ENCODE measurements at regions not wholly inside any gene's neighbourhood (a gene's known extent, or its start where the extent isn't known, plus 50 kb on each side); places are given as distances from the start of the nearest gene placed in this dataset.

DNA sequence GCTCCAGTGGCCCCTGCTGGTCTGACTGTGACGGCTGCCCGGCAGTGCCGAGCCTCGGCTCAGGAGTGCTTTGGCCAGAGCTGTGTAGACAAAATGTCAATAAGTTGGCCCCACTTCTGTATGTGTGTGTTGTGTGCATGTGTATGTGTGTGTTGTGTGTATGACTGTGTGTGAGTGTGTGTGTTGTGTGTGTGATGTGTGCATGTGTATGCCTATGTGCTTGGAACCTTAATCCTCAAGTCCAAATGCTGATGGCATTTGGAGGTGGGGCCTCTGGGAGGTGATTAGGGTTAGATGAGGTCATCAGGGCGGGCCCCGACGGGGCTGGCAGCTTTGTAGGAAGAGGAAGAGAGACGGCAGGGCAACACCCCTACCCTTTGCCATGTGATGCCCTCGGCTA, 269.0 kb downstream of the DCDC2C start:
- ChIA-PET CTCF (no interaction called here), POLR2A (no interaction called here)
- Mint-ChIP-seq H3K27ac (ENCODE audit: unreplicated experiment) (no peak overlapping the region), H3K27me3 (ENCODE audit: insufficient read depth, unreplicated experiment) (no peaks in the 10 kb centered on the region), H3K4me3 (ENCODE audit: unreplicated experiment) (no peak overlapping the region), H3K36me3 (ENCODE audit: insufficient read depth, unreplicated experiment) (no peaks in the 10 kb centered on the region), H3K9me3 (ENCODE audit: unreplicated experiment) (no peaks in the 10 kb centered on the region), H3K4me1 (ENCODE audit: low read depth, unreplicated experiment) (no peaks in the 10 kb centered on the region)
- H3K4me3 ChIP-seq (ENCODE audit: low read depth, low read length): no peak overlapping the region
- intact Hi-C loops (cut with micrococcal nuclease; ENCODE audit: unreplicated experiment): no loop called here
- no peaks in the 10 kb centered on the region for H3K36me3 ChIP-seq (ENCODE audit: control insufficient read depth, insufficient read depth, low read length)
- H3K27me3 ChIP-seq (replicated peaks; ENCODE audit: control insufficient read depth, insufficient read depth, low read length): no peaks in the 10 kb centered on the region
- BruUV-seq (replicated peaks): no TSS peak
- H3K9me3 ChIP-seq: no peaks in the 10 kb centered on the region
- TF ChIP-seq, protein P1, sequence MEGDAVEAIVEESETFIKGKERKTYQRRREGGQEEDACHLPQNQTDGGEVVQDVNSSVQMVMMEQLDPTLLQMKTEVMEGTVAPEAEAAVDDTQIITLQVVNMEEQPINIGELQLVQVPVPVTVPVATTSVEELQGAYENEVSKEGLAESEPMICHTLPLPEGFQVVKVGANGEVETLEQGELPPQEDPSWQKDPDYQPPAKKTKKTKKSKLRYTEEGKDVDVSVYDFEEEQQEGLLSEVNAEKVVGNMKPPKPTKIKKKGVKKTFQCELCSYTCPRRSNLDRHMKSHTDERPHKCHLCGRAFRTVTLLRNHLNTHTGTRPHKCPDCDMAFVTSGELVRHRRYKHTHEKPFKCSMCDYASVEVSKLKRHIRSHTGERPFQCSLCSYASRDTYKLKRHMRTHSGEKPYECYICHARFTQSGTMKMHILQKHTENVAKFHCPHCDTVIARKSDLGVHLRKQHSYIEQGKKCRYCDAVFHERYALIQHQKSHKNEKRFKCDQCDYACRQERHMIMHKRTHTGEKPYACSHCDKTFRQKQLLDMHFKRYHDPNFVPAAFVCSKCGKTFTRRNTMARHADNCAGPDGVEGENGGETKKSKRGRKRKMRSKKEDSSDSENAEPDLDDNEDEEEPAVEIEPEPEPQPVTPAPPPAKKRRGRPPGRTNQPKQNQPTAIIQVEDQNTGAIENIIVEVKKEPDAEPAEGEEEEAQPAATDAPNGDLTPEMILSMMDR (IDR thresholded peaks at IDR 0.05; ENCODE audit: insufficient read depth in 1 of 2, low read depth in 1 of 2, low read length in 1 of 2, severe bottlenecking in 1 of 2, unreplicated experiment in 1 of 2): no peak
- DNase-seq: no peak
- no peaks in the 10 kb centered on the region for H3K4me1 ChIP-seq

DNA sequence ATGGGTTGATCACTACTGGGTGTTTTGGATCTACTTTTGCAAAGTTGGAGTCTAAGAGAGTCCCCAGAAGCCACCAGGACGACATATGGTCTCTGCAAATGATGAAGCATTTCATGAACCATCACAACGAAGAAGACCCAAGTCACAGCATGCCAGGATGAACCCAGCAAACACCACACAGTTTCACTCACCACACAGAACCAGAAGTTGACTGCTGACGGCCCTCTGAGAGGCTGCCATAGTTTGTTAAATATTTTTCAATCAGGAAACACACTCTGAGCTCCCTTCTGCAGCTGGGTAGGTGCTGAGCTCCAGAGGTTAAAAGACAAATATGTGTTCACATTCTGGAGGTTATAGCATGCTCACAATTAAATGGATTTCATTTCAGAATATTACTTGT, 271.4 kb downstream of the DCDC2C start:
- H3K4me1 Mint-ChIP-seq (ENCODE audit: low read depth, unreplicated experiment): no peaks in the 10 kb centered on the region

DNA sequence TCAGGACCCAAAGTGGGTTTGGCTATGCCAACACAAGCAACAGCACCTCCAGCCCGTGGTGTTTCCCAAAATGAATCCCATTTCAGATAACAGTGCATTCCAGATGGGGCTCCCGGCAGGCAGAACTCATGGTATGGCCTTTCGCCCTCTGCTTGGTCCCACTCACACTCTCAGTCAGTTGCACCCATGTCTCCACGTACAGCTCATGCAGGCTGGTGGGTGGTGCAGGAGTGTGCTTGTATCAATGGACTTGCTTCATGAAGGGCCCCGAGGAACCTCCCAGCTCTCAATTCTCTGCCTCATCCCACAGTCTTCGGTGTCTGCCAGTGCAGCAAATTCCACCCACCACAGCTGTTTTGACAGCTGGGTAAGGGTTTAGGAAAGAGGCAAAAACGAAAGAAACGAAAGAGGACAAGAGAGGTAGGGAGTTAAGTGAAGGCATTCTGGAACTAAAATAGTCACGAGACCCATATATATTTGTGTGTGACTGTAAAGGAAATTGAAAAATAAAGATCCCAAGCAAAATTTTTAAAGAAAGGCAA, 278.1 kb downstream of the DCDC2C start:
- H3K4me1 Mint-ChIP-seq (ENCODE audit: low read depth, unreplicated experiment): no peaks in the 10 kb centered on the region
- ChIA-PET POLR2A (no interaction called here), CTCF (no interaction called here)
- Histone ChIP-seq H3K27me3 (replicated peaks; ENCODE audit: control insufficient read depth, insufficient read depth, low read length) (no peaks in the 10 kb centered on the region), H3K9me3 (no peaks in the 10 kb centered on the region), H3K4me1 (no peaks in the 10 kb centered on the region), H3K4me3 (ENCODE audit: low read depth, low read length) (no peak overlapping the region), H3K36me3 (ENCODE audit: control insufficient read depth, insufficient read depth, low read length) (no peaks in the 10 kb centered on the region)
- no peaks in the 10 kb centered on the region for H3K9me3 Mint-ChIP-seq (ENCODE audit: unreplicated experiment)
- peaks cover 3% of the 10 kb centered on the region for H3K27me3 Mint-ChIP-seq (ENCODE audit: insufficient read depth, unreplicated experiment)
- intact Hi-C loops (cut with micrococcal nuclease; ENCODE audit: unreplicated experiment): no loop called here
- BruUV-seq (replicated peaks): no TSS peak
- TF ChIP-seq, protein P1 (IDR thresholded peaks at IDR 0.05; ENCODE audit: insufficient read depth in 1 of 2, low read depth in 1 of 2, low read length in 1 of 2, severe bottlenecking in 1 of 2, unreplicated experiment in 1 of 2): no peak
- no peaks in the 10 kb centered on the region for H3K36me3 Mint-ChIP-seq (ENCODE audit: insufficient read depth, unreplicated experiment)
- H3K4me3 Mint-ChIP-seq (ENCODE audit: unreplicated experiment): no peak overlapping the region
- H3K27ac Mint-ChIP-seq (ENCODE audit: unreplicated experiment): no peak overlapping the region
- no peak for DNase-seq

More for the DNA sequence above, 271.4 kb downstream of the DCDC2C start:
- ChIA-PET POLR2A (no interaction called here), CTCF (no interaction called here)
- H3K9me3 ChIP-seq: no peaks in the 10 kb centered on the region
- H3K4me3 ChIP-seq (ENCODE audit: low read depth, low read length): no peak overlapping the region
- H3K36me3 ChIP-seq (ENCODE audit: control insufficient read depth, insufficient read depth, low read length): no peaks in the 10 kb centered on the region
- Mint-ChIP-seq H3K9me3 (ENCODE audit: unreplicated experiment) (no peaks in the 10 kb centered on the region), H3K27ac (ENCODE audit: unreplicated experiment) (no peak overlapping the region), H3K4me3 (ENCODE audit: unreplicated experiment) (no peak overlapping the region), H3K27me3 (ENCODE audit: insufficient read depth, unreplicated experiment) (no peaks in the 10 kb centered on the region), H3K36me3 (ENCODE audit: insufficient read depth, unreplicated experiment) (no peaks in the 10 kb centered on the region)
- no peak for DNase-seq
- BruUV-seq (replicated peaks): no TSS peak
- no peaks in the 10 kb centered on the region for H3K27me3 ChIP-seq (replicated peaks; ENCODE audit: control insufficient read depth, insufficient read depth, low read length)
- TF ChIP-seq, protein P1 (IDR thresholded peaks at IDR 0.05; ENCODE audit: insufficient read depth in 1 of 2, low read depth in 1 of 2, low read length in 1 of 2, severe bottlenecking in 1 of 2, unreplicated experiment in 1 of 2): no peak
- no peaks in the 10 kb centered on the region for H3K4me1 ChIP-seq
- intact Hi-C loops (cut with micrococcal nuclease; ENCODE audit: unreplicated experiment): no loop called here

Measured in Caco-2 (cell line).